NCI-H2196 treated with DMSO at 0.1 percent for 48 hours (cell line): ENCODE measurements at regions not wholly inside any gene's neighbourhood (a gene's known extent, or its start where the extent isn't known, plus 50 kb on each side); places are given as distances from the start of the nearest gene placed in this dataset.
"Not testable (repeated sequence)": the region's sequence is repeated elsewhere in the genome, so short reads cannot be mapped to it uniquely, and the experiment has no call there.

Experiments
- DNase-seq: peaks from one replicate; lab custom pipeline; 2025; ENCODE audit not compliant: unreplicated experiment; lab: John Stamatoyannopoulos, UW

DNA sequence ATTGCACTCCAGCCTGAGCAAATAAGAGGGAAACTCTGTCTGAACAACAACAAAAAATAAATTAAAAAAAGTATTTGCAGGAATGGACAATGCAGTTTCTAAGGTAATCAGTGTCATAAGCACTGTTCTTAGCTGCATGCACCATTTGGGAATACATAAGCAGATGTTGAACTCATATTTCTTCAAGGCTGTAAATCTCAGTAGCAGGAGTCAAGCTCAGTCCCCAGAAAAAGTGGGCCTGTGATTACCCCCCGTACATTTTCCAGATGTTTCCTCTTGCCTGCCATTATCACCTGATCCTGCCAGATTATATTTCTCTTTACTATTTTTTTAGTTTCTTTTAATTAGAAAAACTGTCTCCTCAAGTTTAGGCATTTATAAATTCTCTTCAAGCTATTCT lies 667.6 kb upstream of the ANKRD30A start:
- DNase-seq: no peak

DNA sequence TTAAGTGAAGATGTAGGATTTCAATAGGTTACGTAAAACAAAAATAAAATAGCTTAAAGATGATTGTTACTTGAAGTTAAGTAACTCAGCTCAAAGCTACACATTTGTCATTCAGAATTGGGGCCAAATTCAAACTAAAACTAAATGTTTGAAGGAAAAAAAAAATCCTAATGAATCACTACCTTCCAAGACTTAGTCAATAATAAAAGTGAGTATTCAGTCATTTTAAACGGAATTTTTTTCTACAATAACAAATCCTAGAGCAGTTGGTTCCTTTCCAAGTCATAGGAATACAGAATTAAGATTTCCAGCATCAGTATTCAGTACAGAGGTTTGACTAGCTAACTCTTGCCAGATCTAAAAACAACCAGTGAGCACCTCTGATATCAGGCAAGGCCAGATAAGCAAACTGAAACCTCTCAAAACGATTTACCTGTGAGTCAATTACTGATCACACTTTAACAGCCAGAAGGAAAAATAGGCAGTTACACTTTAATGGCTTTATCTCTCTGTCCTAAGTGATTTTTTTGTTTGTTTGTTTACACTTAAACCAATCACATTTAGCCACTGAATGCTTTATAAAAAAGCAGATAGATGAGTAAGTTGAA lies 669.8 kb upstream of the ANKRD30A start:
- DNase-seq: no peak

DNA sequence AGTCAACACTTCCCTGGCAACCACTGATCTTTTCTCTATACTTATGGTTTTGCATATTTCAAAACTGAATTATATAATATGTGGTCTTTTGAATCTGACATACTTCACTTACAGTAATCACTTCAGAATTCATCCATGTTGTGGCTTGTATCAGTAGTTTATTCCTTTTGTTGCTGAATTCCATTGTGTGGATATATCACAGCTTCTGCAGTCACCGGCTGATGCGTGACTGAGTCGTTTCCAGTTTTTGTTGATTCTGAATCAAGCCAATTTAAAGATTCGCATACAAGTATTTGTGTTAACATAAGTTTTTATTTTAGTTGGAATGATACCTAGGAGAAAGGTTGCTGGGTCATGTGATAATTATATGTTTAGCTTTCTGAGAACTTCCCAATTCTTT lies 672.5 kb upstream of the ANKRD30A start:
- no peak for DNase-seq

DNA sequence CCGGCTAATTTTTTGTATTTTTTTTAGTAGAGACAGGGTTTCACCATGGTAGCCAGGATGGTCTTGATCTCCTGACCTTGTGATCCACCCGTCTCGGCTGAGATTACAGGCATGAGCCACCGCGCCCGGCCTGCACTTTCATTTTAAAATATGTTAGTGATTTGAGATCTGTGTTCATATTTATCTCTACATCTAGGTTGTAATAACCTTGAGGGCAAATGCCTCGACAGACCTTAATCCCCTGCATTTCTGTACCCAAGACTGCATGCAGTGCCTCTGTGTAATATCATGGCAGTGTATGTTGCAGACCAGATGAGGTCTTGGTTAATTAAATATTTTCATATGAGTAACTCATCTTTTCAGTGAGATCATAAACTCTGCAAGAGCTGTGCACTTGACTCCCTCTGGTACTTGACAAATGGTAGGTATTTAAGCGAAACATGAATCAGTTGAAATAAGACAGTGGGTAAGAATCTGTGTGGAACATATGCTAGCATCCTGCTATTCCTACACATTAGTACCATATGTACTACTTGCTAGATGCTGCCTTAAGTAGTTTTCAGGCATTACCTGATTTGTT lies 673.9 kb upstream of the ANKRD30A start:
- no peak for DNase-seq

DNA sequence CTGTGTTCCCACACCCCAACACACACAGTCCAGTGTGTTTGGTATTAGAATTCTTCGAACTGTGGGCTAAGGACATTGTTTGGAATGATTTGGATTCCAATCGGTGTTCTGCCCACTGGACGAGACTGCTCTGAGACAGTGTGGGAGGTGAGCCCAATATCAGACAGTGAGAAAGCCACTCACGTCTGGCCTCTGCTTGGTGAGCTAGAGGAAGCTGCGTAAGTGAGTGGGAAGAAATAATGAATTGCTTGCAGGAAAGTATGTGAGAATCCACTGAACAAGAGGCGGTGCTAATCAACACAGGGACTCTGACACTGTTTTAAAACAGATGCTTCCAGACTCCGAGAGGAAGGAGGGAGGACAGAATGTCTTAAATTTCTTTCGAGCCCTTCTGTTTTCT lies 675.0 kb upstream of the ANKRD30A start:
- DNase-seq: no peak

DNA sequence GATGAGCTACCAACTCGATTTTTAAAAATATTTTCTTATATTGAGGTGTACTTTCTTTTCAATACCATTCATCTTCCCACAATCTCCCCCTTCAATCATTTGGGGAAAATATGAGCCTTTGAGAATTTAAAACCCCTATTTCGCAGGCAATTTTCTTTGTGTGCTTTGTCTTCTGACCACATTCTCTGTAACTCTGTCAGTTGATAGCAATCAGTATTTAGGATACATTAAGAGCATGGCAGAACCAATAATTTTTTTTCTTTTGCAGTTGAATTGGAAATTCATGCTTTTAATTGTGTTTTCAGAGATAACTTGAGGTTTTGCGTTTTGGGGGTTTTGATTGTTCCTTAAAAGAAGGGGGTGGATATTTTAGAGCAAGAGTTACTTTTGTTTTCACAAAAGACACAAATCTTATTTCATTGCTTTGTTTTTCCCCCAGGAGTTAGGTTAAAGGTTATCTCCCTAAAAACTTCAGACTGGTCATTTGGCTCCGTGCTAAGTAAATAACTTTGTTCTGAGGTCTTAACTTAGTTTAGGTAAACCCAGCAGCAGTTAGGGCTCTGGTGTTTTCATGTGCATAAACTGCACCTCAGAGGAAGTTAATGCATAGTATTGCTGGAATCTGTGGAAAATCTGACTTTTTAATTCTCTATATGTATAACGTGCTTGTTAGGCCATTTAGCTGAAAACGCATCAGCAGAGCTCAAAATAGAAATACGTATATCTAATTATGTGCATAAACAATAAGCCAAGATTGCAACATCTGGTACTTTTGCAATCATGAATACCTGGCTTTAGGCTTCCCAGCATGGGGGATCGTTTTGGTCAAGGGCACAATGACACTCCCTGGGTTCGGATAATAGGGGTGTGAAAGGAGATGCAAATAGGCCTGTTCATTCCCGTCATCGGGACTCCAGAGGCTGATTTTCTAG lies 676.4 kb upstream of the ANKRD30A start:
- no peak for DNase-seq

DNA sequence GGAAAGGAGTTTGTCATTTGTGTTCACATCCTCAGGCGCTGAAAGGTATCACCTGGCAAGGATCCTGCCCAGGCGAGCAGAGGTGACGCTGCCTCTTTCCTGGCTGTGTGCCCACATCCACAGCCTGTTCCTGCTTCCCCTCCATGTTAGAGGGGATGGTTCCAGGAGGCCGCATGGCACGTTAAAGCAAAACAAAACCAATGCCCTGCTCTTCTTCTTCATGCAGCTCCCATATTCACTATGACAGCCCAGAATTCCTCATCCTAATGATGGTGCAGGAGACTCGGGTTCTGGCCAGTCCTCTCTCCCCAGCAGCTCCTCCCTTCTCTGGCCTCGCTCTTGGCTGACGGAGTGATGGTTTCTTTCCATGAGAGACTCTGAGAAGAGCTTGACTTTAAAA lies 678.5 kb upstream of the ANKRD30A start:
- DNase-seq: no peak

DNA sequence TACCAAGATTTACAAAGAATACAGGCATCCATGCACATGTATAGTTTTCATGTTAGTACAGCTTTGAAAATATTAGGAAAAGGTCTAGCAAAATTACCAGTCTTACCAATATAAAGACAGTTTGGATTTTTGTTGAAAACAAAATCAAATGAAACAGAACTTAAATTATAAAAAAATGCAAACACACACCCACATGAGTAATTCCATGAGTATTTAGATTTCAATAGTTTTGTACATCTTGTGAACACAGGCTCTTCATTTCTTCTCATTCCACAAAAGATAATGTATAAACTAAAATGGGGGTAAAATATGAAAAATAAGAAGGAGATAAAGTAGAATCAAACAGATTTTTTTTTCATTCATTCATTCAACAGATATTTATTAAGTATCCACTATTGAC lies 682.2 kb upstream of the ANKRD30A start:
- DNase-seq: no peak

DNA sequence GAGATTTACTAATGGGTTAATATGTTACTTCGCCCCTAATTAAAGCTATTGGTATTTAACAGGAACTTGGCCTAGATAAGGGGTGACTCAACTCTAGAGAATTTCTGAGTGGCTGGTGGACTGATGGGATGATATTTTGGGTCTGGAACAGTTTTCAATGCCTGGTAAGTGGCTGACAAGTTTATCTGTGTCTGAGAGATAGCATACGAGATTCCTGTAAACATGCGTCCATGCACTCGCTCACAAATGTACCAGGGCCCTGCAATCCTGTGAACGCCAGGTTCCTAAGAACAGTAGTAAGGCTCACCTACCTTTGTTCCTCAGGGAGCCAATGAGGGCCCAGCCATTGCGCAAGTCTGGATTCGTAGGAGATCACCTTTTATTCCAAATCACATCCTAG lies 683.8 kb upstream of the ANKRD30A start:
- DNase-seq: no peak

DNA sequence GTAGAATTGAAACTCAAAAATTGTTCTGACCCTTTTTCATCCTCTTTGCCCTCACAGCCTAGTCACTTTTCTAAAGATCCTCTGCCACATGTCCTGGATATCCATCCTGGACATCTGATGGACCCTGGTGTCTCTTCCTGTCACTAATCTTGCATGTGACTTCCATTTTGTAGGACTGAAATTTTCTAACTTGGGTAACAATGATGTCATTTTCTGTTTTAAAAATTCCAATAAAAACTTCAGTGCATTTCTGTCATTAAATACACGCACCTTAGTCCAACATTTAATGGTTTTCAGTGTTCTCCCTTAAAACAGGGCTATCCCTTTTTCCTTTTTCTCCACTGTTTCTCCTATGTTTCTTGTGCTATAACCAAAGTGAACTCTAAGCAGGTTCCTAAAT lies 684.9 kb upstream of the ANKRD30A start:
- no peak for DNase-seq

DNA sequence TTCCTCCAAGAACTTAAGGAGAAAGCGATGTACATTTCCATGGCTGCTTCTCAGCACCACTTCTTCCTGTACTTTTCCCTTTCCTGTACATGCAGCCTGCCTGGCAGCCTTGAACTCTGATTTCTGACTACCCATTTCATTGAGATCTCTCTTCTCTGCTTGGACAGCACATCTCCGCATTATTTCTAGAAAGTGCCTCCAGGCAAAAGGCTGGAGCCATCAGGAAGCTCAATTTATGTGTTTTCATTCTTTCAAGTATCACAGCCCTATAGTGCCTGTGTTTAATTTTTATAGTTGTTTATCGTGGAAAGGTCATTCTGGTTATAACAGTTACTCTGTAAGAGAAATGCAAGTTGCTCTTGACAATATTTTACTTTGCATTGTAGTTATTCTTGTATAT lies 688.0 kb upstream of the ANKRD30A start:
- DNase-seq: no peak

DNA sequence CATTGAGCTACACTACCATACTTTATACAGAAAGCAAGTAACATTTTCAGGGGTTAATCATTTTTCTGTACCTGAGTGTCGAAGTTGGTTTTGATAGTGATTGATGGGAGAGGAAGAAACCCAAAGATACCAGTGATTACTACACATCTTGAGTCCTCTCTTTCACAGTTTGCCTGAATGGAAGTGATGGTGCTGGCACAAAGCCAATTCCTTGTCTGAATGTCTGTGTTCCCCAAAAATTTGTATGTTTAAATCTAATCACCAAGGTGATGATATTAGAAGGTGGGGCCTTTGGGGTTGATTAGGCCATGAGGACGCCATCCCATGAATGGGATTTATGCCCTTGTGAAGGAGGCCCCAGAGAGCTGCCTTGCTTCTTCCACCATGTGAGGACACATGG lies 696.9 kb upstream of the ANKRD30A start:
- DNase-seq: no peak

DNA sequence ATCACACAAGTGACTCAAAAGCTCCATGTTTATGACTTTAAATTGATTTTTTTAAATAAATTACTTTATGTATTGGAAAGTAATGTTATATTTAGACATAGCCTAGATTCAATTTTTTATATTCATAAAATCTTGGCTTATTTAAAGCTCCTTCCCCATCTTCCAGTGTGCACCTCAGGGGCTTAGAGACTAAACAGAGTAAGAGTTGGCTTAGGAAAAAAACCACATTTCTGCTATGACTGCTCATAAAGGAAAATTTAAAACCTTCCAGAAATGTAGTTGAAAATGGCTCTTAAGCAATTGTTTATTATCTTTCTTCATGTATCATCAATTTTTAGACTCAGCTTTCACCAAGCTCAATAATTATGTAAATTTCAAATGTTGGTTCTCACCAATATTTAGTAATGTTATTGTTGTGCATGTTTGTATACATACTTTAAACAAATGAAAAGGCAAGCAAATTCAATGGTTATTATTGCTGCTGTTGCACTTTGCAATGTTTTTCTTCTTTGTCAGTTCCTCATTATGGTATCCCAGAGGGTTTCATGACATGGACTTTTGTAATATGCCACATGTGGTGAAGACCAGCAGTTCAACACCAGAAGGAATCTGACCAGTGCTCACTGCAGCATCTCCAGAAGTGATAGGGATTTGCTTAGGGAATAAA lies 700.1 kb upstream of the ANKRD30A start:
- no peak for DNase-seq

DNA sequence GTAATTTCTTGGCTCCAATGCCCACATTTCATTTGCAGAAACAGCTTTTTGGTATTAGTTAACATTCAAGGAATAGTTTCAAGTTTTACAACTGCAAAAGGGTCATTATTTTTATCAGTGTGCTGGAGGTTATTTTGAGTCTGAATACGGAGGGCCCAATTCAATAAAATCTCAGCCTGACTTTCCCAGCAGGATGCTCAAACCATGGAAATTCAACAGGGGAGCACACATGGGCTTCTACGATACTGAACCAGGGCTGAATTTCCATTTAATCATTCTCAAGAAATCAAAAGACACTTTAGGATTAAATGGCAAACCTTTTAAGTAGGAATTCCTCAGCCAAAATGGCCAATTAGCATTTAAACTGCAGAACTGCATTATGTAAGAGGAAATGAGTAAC lies 700.9 kb upstream of the ANKRD30A start:
- DNase-seq: no peak

DNA sequence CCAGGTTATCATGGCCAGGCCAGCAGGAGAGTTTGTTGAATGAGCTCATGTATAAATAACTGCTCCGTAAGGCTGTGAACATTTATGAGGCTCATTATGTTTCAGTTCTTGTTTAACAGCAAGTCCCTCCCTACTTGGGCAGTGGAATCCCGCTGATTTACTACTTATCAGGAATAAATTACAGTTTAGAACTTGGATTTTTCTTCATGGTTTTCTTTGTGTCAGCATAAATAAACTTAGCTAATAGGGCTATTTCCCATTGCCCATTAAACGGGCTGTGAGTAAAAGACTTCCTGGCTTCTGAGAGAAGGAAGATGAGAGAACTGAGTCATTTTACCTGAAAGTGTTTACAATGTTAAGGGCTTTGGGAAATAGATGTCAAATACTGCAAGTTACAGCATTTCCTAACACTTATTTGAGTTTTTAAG lies 701.6 kb upstream of the ANKRD30A start:
- no peak for DNase-seq

DNA sequence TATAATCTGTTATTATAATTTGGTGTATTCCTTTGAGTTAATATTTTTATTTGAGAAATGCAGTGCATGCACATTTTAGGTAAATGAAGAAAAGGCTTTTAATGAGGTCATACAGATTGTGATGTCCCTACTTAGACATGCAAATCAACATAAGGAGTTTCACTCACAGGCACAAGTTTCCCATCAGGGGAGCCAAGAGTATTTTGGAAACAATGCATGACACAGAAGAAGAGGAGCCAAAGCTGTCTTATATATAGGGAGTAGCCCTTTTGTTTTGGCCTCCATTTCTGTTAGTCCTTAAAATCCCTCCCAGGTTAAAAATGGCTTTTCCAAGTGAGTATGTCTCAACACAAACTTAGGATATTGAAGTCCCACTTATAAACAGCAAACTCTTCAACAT lies 703.4 kb upstream of the ANKRD30A start:
- no peak for DNase-seq

DNA sequence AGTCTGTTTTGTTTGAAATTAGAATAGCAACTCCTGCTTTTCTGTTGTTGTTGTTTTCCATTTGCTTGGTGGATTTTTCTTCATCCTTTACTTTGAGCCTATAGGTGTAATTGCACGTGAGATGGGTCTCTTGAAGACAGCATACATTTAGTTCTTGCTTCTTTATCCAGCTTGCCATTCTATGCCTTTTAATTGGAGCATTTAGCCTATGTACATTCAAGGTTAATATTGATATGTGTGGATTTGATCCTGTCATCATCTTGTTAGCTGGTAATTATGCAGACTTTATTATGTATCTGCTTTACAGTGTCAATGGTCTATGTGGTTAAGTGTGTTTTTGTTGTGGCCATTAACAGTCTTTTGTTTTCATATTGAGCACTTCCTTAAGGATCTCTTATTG lies 708.9 kb upstream of the ANKRD30A start:
- no peak for DNase-seq

DNA sequence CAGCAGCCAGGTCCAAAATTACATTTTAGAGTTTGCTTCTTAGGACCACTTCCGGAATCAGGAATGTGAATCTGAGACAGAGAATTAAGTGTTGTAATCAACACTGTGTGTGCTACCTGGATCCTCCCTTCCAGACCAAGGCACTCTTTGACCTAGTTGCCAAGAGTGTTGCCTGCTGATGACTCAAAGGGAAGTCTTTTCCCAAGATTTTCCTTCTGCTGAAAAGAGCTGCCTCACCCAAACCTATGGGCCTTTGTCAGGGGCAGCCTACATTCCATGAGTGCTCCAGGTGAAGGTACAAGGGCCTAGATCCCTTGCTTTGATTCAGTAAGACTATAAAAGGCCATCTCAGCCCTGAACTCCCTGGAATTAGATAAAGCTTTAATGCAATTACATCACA lies 712.5 kb upstream of the ANKRD30A start:
- no peak for DNase-seq

DNA sequence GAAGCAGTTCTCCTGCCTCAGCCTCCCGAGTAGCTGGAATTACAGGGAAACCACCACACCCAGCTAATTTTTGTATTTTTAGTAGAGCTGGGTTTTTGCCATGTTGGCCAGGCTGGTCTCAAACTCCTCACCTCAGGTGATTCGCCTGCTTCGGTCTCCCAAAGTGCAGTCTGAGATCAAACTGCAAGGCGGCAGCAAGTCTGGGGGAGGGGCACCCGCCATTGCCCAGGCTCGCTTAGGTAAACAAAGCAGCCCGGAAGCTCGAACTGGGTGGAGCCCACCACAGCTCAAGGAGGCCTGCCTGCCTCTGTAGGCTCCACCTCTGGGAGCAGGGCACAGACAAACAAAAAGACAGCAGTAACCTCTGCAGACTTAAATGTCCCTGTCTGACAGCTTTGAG lies 725.2 kb upstream of the ANKRD30A start:
- DNase-seq: not testable (repeated sequence)

DNA sequence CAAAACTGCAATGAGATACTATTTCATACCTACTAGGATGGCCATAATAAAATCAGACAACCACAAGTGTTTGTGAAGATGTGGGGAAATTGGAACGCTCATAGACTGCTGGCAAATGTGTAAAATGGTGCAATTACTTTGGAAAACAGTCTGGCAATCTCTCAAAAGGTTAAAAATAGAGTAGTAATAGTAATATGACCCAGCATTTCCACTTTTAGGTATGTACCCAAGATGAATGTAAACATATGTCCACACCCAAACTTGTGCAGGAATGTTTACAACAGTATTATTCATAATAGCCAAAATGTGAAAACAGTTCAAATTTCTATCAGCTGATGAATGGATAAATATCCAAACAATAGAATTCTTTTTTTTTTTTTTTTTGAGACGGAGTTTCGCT lies 731.6 kb upstream of the ANKRD30A start:
- no peak for DNase-seq

DNA sequence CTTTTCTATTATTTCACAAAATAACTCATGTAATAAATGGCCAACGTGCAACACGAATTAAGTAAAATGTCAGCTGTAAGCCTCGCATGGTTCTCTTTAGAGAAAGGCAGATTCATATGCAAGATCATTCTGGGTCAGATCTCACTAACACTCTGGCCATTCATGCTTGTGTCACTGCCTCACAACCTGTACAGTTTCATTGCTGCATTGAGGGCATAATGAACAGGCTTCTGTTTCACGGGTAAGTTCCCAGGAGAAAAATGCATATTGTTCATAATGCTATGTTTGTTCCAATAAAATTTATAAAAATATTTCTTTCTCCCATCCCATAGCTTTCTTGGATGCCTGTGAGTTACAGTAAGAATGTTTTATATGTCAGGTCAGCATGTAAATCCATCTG lies 734.0 kb upstream of the ANKRD30A start:
- no peak for DNase-seq

DNA sequence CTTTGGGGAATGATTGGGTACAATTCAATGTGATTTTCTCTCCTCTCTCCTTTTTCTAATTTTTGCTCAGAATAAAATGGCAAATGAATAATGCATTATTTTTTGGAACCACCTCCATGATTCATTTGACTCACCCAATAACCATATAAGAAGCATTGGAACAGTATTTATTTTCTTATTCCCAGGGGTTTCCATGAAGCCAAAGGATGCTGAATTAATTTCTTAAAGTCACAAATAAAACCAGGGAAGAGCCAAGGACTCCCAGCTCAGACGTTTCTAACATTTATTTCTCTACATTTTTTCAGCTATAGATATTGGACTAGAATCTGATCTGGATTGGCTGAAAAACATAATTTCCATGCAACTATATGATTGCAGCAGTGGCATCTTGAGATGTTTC lies 735.2 kb upstream of the ANKRD30A start:
- DNase-seq: no peak
